HG02642 (cell line): ENCODE measurements at regions not wholly inside any gene's neighbourhood (a gene's known extent, or its start where the extent isn't known, plus 50 kb on each side); places are given as distances from the start of the nearest gene placed in this dataset.

Experiments
- ATAC-seq: cut with Tn5 transposase; IDR thresholded peaks from one replicate; pipeline ENCODE4 v1.9.1; 2021; ENCODE audit warnings: mild to moderate bottlenecking; ENCODE audit not compliant: unreplicated experiment, poor library complexity

GRCh38 chr3:134079761-134080160 is 50.0 kb upstream of the SLCO2A1 start:
- ATAC-seq = no peak
